Esophagus muscularis mucosa (tissue), 3 donors: ENCODE measurements at regions not wholly inside any gene's neighbourhood (a gene's known extent, or its start where the extent isn't known, plus 50 kb on each side); places are given as distances from the start of the nearest gene placed in this dataset.

Experiments used
- EP300 ChIP-seq: sonication (generic); formaldehyde crosslinking; IDR thresholded peaks from one replicate; pipeline ENCODE4 v1.6.1; 2017; ENCODE audit warnings: antibody characterized with exemption
- TF ChIP-seq, protein P1 (sequence below), 3 experiments: fragments of 200-600 bp in 2 of 3; fragments of 450-650 bp in 1 of 3; sonication (generic) in 2 of 3; IDR thresholded peaks; one replicate each; pipeline ENCODE4 v1.5.1; 2017 to 2019; ENCODE audit warnings: antibody characterized with exemption in 3 of 3, mild to moderate bottlenecking in 2 of 3, moderate library complexity in 1 of 3

DNA sequence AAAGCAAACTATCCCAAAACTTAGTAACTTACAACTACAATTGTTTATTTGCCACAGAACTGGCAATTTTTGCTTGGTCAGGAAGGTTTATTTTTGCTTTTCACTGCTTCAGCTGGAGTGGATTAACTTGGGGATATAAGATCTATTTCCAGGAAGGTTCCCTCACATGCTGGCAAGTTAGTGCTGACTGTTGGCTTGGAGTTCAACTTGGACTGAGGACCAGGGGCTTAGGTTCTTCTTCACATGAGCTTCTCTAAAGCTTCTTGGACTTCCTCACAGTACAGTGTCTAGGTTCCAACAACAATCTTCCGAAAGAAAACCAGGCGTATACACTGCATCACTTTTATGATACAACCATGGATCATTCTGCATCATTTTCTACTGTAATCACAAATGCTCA lies 264.4 kb downstream of the CHL1 start:
- TF ChIP-seq, protein P1, sequence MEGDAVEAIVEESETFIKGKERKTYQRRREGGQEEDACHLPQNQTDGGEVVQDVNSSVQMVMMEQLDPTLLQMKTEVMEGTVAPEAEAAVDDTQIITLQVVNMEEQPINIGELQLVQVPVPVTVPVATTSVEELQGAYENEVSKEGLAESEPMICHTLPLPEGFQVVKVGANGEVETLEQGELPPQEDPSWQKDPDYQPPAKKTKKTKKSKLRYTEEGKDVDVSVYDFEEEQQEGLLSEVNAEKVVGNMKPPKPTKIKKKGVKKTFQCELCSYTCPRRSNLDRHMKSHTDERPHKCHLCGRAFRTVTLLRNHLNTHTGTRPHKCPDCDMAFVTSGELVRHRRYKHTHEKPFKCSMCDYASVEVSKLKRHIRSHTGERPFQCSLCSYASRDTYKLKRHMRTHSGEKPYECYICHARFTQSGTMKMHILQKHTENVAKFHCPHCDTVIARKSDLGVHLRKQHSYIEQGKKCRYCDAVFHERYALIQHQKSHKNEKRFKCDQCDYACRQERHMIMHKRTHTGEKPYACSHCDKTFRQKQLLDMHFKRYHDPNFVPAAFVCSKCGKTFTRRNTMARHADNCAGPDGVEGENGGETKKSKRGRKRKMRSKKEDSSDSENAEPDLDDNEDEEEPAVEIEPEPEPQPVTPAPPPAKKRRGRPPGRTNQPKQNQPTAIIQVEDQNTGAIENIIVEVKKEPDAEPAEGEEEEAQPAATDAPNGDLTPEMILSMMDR (IDR thresholded peaks at IDR 0.05) = no peak
- TF ChIP-seq EP300 = no peak
